Neural progenitor cell (in vitro differentiated cells): ENCODE measurements at regions not wholly inside any gene's neighbourhood (a gene's known extent, or its start where the extent isn't known, plus 50 kb on each side); places are given as distances from the start of the nearest gene placed in this dataset.

Experiments used
- DNase-seq: peaks from one replicate; pipeline ENCODE4 v3.0.0-alpha.2; 2016; ENCODE audit warnings: low spot score
- H2AFZ ChIP-seq: fragments of 200-600 bp; sonication (generic); replicated peaks from 2 replicates; pipeline ENCODE4 v1.6.1; 2016; ENCODE audit warnings: antibody characterized with exemption
- H3F3A ChIP-seq: fragments of 200-600 bp; sonication (generic); 2 replicates; pipeline ENCODE4 v1.6.1; 2016; ENCODE audit warnings: antibody characterized with exemption, low read depth
- H3K27ac ChIP-seq: fragments of 200-600 bp; sonication (generic); 2 replicates; pipeline ENCODE4 v1.5.1; 2016; ENCODE audit warnings: mild to moderate bottlenecking
- H3K27me3 ChIP-seq: fragments of 200-600 bp; sonication (generic); 2 replicates; pipeline ENCODE4 v1.6.1; 2016; ENCODE audit warnings: mild to moderate bottlenecking, moderate library complexity
- H3K36me3 ChIP-seq: fragments of 200-600 bp; sonication (generic); 2 replicates; pipeline ENCODE4 v1.5.1; 2016
- H3K4me1 ChIP-seq: fragments of 200-600 bp; sonication (generic); 2 replicates; pipeline ENCODE4 v1.6.1; 2016; ENCODE audit warnings: mixed run types
- H3K4me2 ChIP-seq: fragments of 200-600 bp; sonication (generic); 2 replicates; pipeline ENCODE4 v1.6.1; 2016
- H3K4me3 ChIP-seq: fragments of 200-600 bp; sonication (generic); 2 replicates; pipeline ENCODE4 v1.5.1; 2016
- H3K79me2 ChIP-seq: fragments of 200-600 bp; sonication (generic); 2 replicates; pipeline ENCODE4 v1.6.1; 2016; ENCODE audit warnings: low read depth
- H3K9ac ChIP-seq: fragments of 200-600 bp; sonication (generic); 2 replicates; pipeline ENCODE4 v1.6.1; 2016
- H3K9me3 ChIP-seq: fragments of 200-600 bp; sonication (generic); 2 replicates; pipeline ENCODE4 v1.5.1; 2016; ENCODE audit warnings: low read depth
- H4K20me1 ChIP-seq: fragments of 200-600 bp; sonication (generic); 2 replicates; pipeline ENCODE4 v1.6.1; 2016; ENCODE audit warnings: low read depth
- H3K27ac Mint-ChIP-seq: 3 replicates; pipeline ENCODE4 v1.8.0; 2021; ENCODE audit warnings: mixed read lengths
- H3K27me3 Mint-ChIP-seq: 2 replicates; pipeline ENCODE4 v1.8.0; 2022; ENCODE audit warnings: low read depth, mild to moderate bottlenecking, inconsistent platforms, moderate library complexity, mixed read lengths; ENCODE audit not compliant: insufficient read depth
- H3K36me3 Mint-ChIP-seq: 3 replicates; pipeline ENCODE4 v1.8.0; 2021; ENCODE audit warnings: mixed read lengths
- H3K4me1 Mint-ChIP-seq: 3 replicates; pipeline ENCODE4 v1.8.0; 2021; ENCODE audit warnings: mixed read lengths
- H3K4me3 Mint-ChIP-seq: 3 replicates; pipeline ENCODE4 v1.8.0; 2021; ENCODE audit warnings: mild to moderate bottlenecking, moderate library complexity, mixed read lengths
- H3K9me3 Mint-ChIP-seq: 3 replicates; pipeline ENCODE4 v1.8.0; 2020; ENCODE audit warnings: mixed read lengths
- CTCF ChIP-seq: fragments of 200-600 bp; sonication (generic); IDR thresholded peaks from 2 replicates; pipeline ENCODE4 v1.5.1; 2017; ENCODE audit warnings: antibody characterized with exemption, mild to moderate bottlenecking
- EZH2 ChIP-seq: fragments of 200-600 bp; sonication (generic); IDR thresholded peaks from 2 replicates; pipeline ENCODE4 v1.6.1; 2017; ENCODE audit warnings: antibody characterized with exemption, mild to moderate bottlenecking, moderate library complexity
- EZH2phosphoT487 ChIP-seq: fragments of 200-600 bp; sonication (generic); IDR thresholded peaks from 2 replicates; pipeline ENCODE4 v1.6.1; 2017; ENCODE audit warnings: antibody characterized with exemption

- H3K9ac ChIP-seq, result no peak overlapping the region
- no peak overlapping the region for H3K27ac ChIP-seq
- no peak overlapping the region for H3K4me3 ChIP-seq
- H3K27me3 ChIP-seq, result no peaks in the 10 kb centered on the region
- no peaks in the 10 kb centered on the region for H4K20me1 ChIP-seq
- Mint-ChIP-seq H3K9me3 (peaks cover 4% of the 10 kb centered on the region), H3K4me1 (peaks cover 6% of the 10 kb centered on the region), H3K4me3 (no peak overlapping the region), H3K27me3 (peaks cover 7% of the 10 kb centered on the region), H3K36me3 (no peaks in the 10 kb centered on the region), H3K27ac (no peak overlapping the region)
- peaks cover 4% of the 10 kb centered on the region for H3K4me1 ChIP-seq
- no peaks in the 10 kb centered on the region for H3F3A ChIP-seq
- peak; percentile 56 for DNase-seq
- H3K36me3 ChIP-seq, result no peaks in the 10 kb centered on the region
- no peak overlapping the region for H3K4me2 ChIP-seq
- H3K79me2 ChIP-seq, result no peaks in the 10 kb centered on the region
- no peak for TF ChIP-seq CTCF
- TF ChIP-seq EZH2, result no peak
- no peak for TF ChIP-seq EZH2phosphoT487
- no peak overlapping the region for H2AFZ ChIP-seq
- no peaks in the 10 kb centered on the region for H3K9me3 ChIP-seq
Measured at GRCh38 chr1:63033211-63033610, 249.3 kb downstream of the ATG4C start.

- no peaks in the 10 kb centered on the region for H3K36me3 Mint-ChIP-seq
- no peak for DNase-seq
- Histone ChIP-seq H3K4me1 (peaks cover 4% of the 10 kb centered on the region), H2AFZ (no peak overlapping the region), H3K36me3 (no peaks in the 10 kb centered on the region), H3K4me2 (no peak overlapping the region), H4K20me1 (no peaks in the 10 kb centered on the region), H3K9ac (no peak overlapping the region), H3K27ac (no peak overlapping the region), H3F3A (no peaks in the 10 kb centered on the region), H3K9me3 (no peaks in the 10 kb centered on the region), H3K27me3 (no peaks in the 10 kb centered on the region), H3K79me2 (no peaks in the 10 kb centered on the region), H3K4me3 (no peak overlapping the region)
- H3K27ac Mint-ChIP-seq, result no peak overlapping the region
- TF ChIP-seq EZH2phosphoT487, result no peak
- TF ChIP-seq CTCF, result no peak
- TF ChIP-seq EZH2, result no peak
- H3K4me1 Mint-ChIP-seq, result peaks cover 6% of the 10 kb centered on the region
- no peak overlapping the region for H3K4me3 Mint-ChIP-seq
- H3K27me3 Mint-ChIP-seq, result peaks cover 6% of the 10 kb centered on the region
- no peaks in the 10 kb centered on the region for H3K9me3 Mint-ChIP-seq
Measured at GRCh38 chr1:63034256-63034655, 250.3 kb downstream of the ATG4C start.

GRCh38 chr1:63038586-63038985 lies 254.7 kb downstream of the ATG4C start:
- no peaks in the 10 kb centered on the region for H3K36me3 ChIP-seq
- Mint-ChIP-seq H3K27ac (no peak overlapping the region), H3K9me3 (peaks cover 2% of the 10 kb centered on the region), H3K27me3 (peaks cover 5% of the 10 kb centered on the region), H3K36me3 (no peaks in the 10 kb centered on the region), H3K4me3 (no peak overlapping the region), H3K4me1 (peaks cover 7% of the 10 kb centered on the region)
- H4K20me1 ChIP-seq, result no peaks in the 10 kb centered on the region
- TF ChIP-seq EZH2, result no peak
- H3K9me3 ChIP-seq, result no peaks in the 10 kb centered on the region
- no peak overlapping the region for H3K4me2 ChIP-seq
- no peak for DNase-seq
- no peak overlapping the region for H3K9ac ChIP-seq
- H3K79me2 ChIP-seq, result no peaks in the 10 kb centered on the region
- H3K27ac ChIP-seq, result no peak overlapping the region
- peaks cover 11% of the 10 kb centered on the region for H3K4me1 ChIP-seq
- no peaks in the 10 kb centered on the region for H3F3A ChIP-seq
- no peak overlapping the region for H2AFZ ChIP-seq
- H3K4me3 ChIP-seq, result no peak overlapping the region
- no peaks in the 10 kb centered on the region for H3K27me3 ChIP-seq

GRCh38 chr1:63041660-63042059 lies 257.7 kb downstream of the ATG4C start:
- TF ChIP-seq EZH2phosphoT487 (no peak), EZH2 (no peak)
- Histone ChIP-seq H3K79me2 (no peaks in the 10 kb centered on the region), H3K4me3 (no peak overlapping the region), H2AFZ (no peak overlapping the region), H3K4me1 (peaks cover 11% of the 10 kb centered on the region), H3K4me2 (no peak overlapping the region), H3K27me3 (no peaks in the 10 kb centered on the region), H3K9ac (no peak overlapping the region), H4K20me1 (no peaks in the 10 kb centered on the region), H3F3A (peaks cover 7% of the 10 kb centered on the region), H3K27ac (no peak overlapping the region), H3K9me3 (no peaks in the 10 kb centered on the region), H3K36me3 (no peaks in the 10 kb centered on the region)
- no peaks in the 10 kb centered on the region for H3K36me3 Mint-ChIP-seq
- DNase-seq, result no peak
- peaks cover 3% of the 10 kb centered on the region for H3K9me3 Mint-ChIP-seq
- peaks cover 7% of the 10 kb centered on the region for H3K27me3 Mint-ChIP-seq
- H3K4me3 Mint-ChIP-seq, result no peak overlapping the region
- no peak overlapping the region for H3K27ac Mint-ChIP-seq
- H3K4me1 Mint-ChIP-seq, result peaks cover 7% of the 10 kb centered on the region
